Adipocyte (in vitro differentiated cells): ENCODE measurements at regions not wholly inside any gene's neighbourhood (a gene's known extent, or its start where the extent isn't known, plus 50 kb on each side); places are given as distances from the start of the nearest gene placed in this dataset.

Experiments
- DNase-seq: peaks from one replicate; pipeline ENCODE4 v3.0.0-alpha.2; 2015; ENCODE audit warnings: low read depth
- H3K27me3 ChIP-seq: replicated peaks from 2 replicates; pipeline ENCODE4 v1.7.0; 2013; ENCODE audit warnings: mild to moderate bottlenecking, low read length, moderate library complexity; ENCODE audit not compliant: control insufficient read depth, insufficient read depth
- H3K36me3 ChIP-seq: 2 replicates; pipeline ENCODE4 v1.7.0; 2013; ENCODE audit warnings: low read length, mild to moderate bottlenecking, moderate library complexity; ENCODE audit not compliant: control insufficient read depth, insufficient read depth, severe bottlenecking
- H3K4me1 ChIP-seq: 2 replicates; pipeline ENCODE4 v1.7.0; 2013; ENCODE audit warnings: mild to moderate bottlenecking, low read length, moderate library complexity; ENCODE audit not compliant: control insufficient read depth, insufficient read depth
- H3K4me3 ChIP-seq: 2 replicates; pipeline ENCODE4 v1.7.0; 2013; ENCODE audit warnings: mild to moderate bottlenecking, low read length, moderate library complexity
- H3K9ac ChIP-seq: 2 replicates; pipeline ENCODE4 v1.7.0; 2013; ENCODE audit warnings: mild to moderate bottlenecking, low read length, moderate library complexity
- H3K9me3 ChIP-seq: 2 replicates; pipeline ENCODE4 v1.7.0; 2013; ENCODE audit warnings: mild to moderate bottlenecking, low read length, moderate library complexity; ENCODE audit not compliant: control insufficient read depth

DNA sequence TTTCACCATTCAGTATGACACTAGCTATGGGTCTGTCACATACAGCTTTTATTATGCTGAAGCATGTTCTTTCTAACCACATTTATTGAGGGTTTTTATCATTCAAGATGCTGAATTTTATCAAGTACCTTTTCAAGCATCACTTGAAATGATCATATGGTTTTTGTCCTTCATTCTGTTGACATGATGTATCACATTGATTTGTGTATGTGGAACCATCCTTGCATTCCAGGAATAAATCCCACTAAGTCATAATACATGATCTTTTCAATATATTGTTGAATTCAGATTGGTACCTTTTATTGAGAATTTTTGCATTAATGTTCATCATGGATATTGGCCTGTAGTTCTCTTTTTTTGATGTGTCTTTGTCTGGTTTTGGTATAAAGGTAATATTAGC, 317.4 kb downstream of the NNT start:
- no peak overlapping the region for H3K4me3 ChIP-seq
- no peaks in the 10 kb centered on the region for H3K36me3 ChIP-seq
- no peak overlapping the region for H3K9ac ChIP-seq
- H3K4me1 ChIP-seq, result no peaks in the 10 kb centered on the region
- no peaks in the 10 kb centered on the region for H3K27me3 ChIP-seq
- H3K9me3 ChIP-seq, result peaks cover 11% of the 10 kb centered on the region
- DNase-seq, result no peak

DNA sequence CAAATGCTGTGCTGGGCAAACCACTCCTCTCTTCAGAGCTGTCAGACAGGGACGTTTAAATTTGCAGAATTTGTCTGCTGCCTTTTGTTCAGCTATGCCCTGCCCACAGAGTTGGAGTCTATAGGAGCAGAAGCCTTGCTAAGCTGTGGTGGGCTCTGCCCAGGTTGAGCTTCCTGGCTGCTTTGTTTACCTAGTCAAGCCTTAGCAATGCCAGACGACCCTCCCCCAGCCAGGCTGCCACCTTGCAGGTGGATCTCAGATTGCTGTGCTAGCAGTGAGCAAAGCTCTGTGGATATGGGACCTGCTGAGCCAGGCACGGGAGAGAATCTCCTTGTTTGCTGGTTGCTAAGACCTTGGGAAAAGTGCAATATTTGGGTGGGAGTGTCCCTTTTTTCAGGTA, 314.9 kb downstream of the NNT start:
- Histone ChIP-seq H3K27me3 (no peaks in the 10 kb centered on the region), H3K4me3 (no peak overlapping the region), H3K9ac (no peak overlapping the region), H3K36me3 (no peaks in the 10 kb centered on the region), H3K4me1 (no peaks in the 10 kb centered on the region), H3K9me3 (peaks cover 11% of the 10 kb centered on the region)
- no peak for DNase-seq

DNA sequence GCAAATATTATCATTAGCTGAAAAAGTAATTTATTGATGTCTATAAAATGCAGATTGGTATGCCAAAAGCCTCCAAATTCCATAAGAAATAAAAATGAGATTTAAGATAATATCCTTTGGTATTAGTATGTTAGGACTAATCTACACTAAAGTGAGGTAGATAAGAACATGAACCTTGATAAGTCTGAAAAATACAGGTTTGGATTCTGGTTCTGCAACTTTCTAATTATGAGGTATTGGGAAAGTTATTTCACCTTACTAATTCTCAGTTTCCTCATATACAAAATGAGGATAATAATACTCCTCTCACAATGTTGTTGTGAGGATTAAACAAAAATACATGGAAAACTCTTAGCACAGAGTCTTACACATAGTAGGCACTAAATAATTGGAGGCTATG, 300.1 kb downstream of the NNT start:
- Histone ChIP-seq H3K4me3 (no peak overlapping the region), H3K36me3 (no peaks in the 10 kb centered on the region), H3K4me1 (no peaks in the 10 kb centered on the region), H3K27me3 (no peaks in the 10 kb centered on the region), H3K9me3 (no peaks in the 10 kb centered on the region), H3K9ac (no peak overlapping the region)
- no peak for DNase-seq

DNA sequence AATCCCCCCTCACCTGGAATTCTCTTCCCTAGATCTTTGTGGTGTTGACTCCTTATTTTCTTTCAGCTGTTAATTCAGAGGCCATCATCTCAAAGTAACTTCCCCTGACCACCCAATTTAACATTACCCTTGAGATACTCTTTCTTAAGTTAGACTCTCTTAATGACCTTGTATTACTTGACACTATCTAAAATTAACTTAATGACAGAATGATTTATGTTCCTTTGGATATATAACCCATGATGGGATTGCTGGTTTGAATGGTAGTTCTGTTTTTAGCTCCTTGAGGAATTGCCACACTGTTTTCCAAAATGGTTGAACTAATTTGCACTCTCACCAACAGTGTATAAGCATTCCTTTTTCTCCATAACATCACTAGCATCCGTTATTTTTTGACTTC, 298.0 kb downstream of the NNT start:
- Histone ChIP-seq H3K4me3 (no peak overlapping the region), H3K4me1 (no peaks in the 10 kb centered on the region), H3K27me3 (no peaks in the 10 kb centered on the region), H3K9me3 (no peaks in the 10 kb centered on the region), H3K9ac (no peak overlapping the region), H3K36me3 (no peaks in the 10 kb centered on the region)
- no peak for DNase-seq

DNA sequence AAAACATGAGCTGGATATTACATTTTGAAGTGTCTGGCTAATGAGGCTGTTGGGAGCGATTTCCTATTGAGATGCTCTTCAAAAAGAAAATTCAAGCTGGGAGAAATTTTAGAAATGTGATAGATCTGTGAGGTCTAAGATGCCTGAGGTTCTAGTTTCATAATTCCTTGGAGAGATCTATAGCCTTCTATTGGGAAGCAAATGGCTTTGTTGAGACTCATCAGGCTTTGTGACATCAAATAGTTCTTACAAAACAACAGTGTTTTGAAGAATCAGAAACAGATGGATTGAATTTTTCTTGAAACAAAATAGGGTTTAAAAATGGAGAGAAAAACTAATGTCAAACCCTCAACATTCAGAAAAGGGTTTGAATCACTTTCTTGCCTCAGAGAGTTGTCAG, 292.9 kb downstream of the NNT start:
- Histone ChIP-seq H3K36me3 (no peaks in the 10 kb centered on the region), H3K9ac (no peak overlapping the region), H3K4me3 (no peak overlapping the region), H3K4me1 (no peaks in the 10 kb centered on the region), H3K9me3 (no peaks in the 10 kb centered on the region), H3K27me3 (no peaks in the 10 kb centered on the region)
- DNase-seq, result no peak

DNA sequence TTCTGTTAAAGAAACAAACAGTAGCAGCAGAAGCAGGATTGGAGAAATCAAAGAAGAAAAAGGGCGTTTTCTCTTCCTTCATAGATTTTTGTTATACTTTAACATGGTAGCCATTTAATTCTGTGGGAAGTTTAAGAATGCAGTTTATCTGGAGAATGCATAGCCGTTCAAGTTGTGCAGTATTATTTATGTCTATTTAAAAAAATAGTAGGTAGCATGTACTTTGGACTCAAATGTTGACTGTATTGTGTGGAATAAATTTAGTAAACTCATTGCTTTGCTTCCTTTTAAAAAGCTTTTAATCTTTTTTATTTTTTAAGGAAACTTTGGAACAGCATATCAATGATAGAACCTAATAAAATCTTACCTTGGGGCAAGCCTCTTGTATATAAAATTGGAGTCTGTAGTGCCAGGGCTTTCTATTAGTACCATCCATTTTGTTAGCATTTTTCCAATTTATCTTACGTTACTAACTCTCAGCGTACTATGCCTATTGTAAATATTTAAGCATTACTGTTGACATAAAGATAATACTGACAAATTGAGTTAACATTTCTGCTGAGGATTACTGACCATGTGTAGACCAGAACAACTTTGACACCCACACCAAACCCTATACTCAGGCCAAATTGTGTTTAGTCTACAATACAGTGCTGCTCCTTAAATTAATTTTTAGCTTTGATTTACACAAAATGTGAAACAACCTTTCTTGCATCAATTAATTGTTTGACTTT, 291.1 kb downstream of the NNT start:
- Histone ChIP-seq H3K9me3 (no peaks in the 10 kb centered on the region), H3K9ac (no peak overlapping the region), H3K4me1 (no peaks in the 10 kb centered on the region), H3K4me3 (no peak overlapping the region), H3K36me3 (no peaks in the 10 kb centered on the region), H3K27me3 (no peaks in the 10 kb centered on the region)
- DNase-seq, result no peak

DNA sequence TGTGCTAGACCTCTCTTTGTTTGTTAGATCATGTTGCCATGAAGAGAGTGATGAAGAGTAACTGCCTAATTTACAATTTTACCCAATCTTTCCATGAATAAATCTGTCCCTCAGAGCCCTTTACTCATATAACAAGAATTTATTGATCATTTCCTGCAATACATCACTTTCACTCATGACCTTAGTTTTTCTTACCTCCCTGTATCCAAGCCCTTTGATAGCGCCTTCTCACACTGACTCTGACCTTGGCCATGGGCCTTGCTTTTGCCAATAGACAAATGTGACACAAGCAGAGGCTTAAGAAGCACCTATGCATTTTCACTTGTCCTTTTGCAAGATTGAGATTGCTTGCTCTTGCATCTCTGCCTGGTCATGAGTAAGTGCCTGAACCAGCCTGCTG, 288.1 kb downstream of the NNT start:
- Histone ChIP-seq H3K27me3 (no peaks in the 10 kb centered on the region), H3K4me3 (no peak overlapping the region), H3K4me1 (no peaks in the 10 kb centered on the region), H3K9me3 (no peaks in the 10 kb centered on the region), H3K9ac (no peak overlapping the region), H3K36me3 (no peaks in the 10 kb centered on the region)
- DNase-seq, result no peak

DNA sequence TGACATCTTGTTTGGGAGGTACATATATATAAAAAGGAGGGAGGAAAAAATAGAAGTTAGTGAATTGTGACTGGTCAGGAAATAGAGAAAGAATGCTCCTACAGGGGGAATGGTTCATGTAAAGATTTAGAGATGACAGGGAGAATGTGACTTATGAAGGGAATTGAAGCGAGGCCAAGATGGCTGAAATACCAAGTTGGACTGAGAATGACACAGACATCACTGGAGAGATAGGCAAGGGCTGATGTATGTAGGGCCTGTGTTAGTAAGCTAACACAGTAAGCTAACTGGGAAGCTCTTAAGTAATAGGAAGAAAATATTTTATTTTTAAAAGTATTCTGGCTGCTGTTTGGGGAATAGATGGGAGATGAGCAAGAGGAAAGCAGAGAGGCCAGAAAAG, 286.3 kb downstream of the NNT start:
- Histone ChIP-seq H3K4me1 (no peaks in the 10 kb centered on the region), H3K9me3 (no peaks in the 10 kb centered on the region), H3K9ac (no peak overlapping the region), H3K4me3 (no peak overlapping the region), H3K27me3 (no peaks in the 10 kb centered on the region), H3K36me3 (no peaks in the 10 kb centered on the region)
- DNase-seq, result no peak

DNA sequence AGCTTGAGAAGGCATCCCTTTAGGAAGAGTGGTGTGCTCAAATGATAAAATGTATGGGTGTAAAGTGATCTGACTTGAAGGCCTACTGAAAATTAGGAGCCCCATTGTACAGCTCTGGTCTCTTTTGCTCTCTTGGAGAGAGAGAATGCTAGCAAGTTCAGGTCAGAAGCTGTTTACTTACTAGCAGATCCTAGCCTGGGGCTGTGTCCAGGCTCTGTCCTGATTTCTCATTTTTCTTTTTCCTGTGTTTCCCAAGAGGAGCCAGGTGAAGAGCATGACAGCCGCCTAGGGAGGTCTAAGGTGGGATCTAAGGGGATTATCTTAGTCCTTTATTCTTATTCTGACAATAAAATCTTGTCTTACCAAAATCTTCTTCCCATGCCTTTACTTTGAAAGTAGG, 272.8 kb downstream of the NNT start:
- DNase-seq, result no peak
- Histone ChIP-seq H3K4me1 (no peaks in the 10 kb centered on the region), H3K36me3 (no peaks in the 10 kb centered on the region), H3K27me3 (no peaks in the 10 kb centered on the region), H3K9ac (no peak overlapping the region), H3K9me3 (no peaks in the 10 kb centered on the region), H3K4me3 (no peak overlapping the region)

DNA sequence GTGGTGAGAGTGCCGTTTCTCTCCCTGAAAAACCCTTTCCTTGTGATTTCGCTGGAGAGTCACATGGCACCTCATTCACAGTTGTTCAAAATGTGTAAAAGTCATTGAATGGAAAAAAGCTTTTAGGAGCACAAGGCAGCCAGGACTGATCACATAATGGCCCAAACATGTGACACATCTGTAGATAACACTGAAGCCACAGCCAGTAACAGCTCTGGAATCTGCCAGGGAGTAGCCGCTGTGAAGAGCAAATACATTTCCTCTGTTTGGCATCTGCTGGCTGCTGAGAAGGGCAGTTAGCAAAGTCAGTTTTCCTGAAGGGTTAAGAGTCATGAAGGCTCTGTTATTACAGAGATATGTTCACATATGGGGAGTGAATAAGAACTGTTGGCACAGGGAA, 271.8 kb downstream of the NNT start:
- Histone ChIP-seq H3K36me3 (no peaks in the 10 kb centered on the region), H3K4me1 (no peaks in the 10 kb centered on the region), H3K27me3 (no peaks in the 10 kb centered on the region), H3K9me3 (no peaks in the 10 kb centered on the region), H3K9ac (no peak overlapping the region), H3K4me3 (no peak overlapping the region)
- DNase-seq, result no peak

DNA sequence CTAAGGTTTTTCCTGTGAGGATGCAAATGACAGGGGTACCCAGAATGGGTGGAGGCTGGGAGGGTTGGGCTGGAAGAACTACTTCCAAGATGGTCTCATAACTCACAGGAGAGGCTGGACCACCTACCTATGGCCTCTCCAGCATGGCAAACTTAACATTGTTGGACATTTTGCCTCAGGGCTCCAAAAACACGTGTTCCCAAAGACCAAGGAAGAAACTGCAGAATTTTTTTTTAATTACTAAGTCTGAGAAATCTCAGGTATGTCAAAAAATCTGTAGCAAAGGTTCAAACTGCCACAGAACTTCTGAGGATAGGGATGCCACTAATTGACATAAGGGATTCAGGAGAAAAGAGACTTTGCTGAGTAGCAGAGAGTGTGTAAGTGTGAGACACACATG, 270.8 kb downstream of the NNT start:
- H3K27me3 ChIP-seq, result no peaks in the 10 kb centered on the region
- no peak overlapping the region for H3K9ac ChIP-seq
- no peaks in the 10 kb centered on the region for H3K4me1 ChIP-seq
- no peak for DNase-seq
- H3K9me3 ChIP-seq, result no peaks in the 10 kb centered on the region
- H3K4me3 ChIP-seq, result no peak overlapping the region
- H3K36me3 ChIP-seq, result no peaks in the 10 kb centered on the region

DNA sequence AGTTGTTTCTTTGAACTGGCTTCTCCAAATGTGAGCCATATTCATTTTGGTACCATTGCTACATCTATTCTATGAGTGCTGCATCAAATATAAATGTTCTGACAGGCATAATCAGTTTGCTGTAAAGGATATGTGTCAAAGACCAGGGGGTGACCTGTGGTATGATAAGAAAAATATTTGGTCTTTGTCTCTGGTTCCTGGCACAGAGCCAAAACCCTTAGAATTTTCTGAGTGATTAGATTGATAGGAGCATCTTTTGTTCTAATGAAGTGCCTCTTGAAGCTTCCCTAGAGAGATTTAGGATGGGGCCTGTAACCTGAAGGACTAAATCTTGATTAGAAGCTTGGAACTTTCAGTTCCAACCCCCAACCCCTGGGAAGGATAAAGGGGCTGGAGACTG, 256.3 kb downstream of the NNT start:
- Histone ChIP-seq H3K27me3 (no peaks in the 10 kb centered on the region), H3K4me3 (no peak overlapping the region), H3K4me1 (peaks cover 16% of the 10 kb centered on the region), H3K9me3 (no peaks in the 10 kb centered on the region), H3K9ac (no peak overlapping the region), H3K36me3 (no peaks in the 10 kb centered on the region)
- no peak for DNase-seq
